Fibroblast of lung (primary cell): ENCODE measurements at regions not wholly inside any gene's neighbourhood (a gene's known extent, or its start where the extent isn't known, plus 50 kb on each side); places are given as distances from the start of the nearest gene placed in this dataset.

Experiments
- DNase-seq, 2 donors: peaks; one replicate each; pipeline versions ENCODE4 v3.0.0 to v3.0.0-alpha.2; 2010; ENCODE audit warnings: low read depth in 2 of 2
- H2AFZ ChIP-seq: 2 replicates; pipeline ENCODE4 v1.5.1; 2012; ENCODE audit warnings: low read length, control low read depth, inconsistent platforms
- H3K27ac ChIP-seq: 2 replicates; pipeline ENCODE4 v1.5.1; 2011; ENCODE audit warnings: low read length, control low read depth; ENCODE audit not compliant: insufficient read depth
- H3K27me3 ChIP-seq: 2 replicates; pipeline ENCODE4 v1.5.1; 2011; ENCODE audit warnings: mild to moderate bottlenecking, low read length; ENCODE audit not compliant: control insufficient read depth, insufficient read depth
- H3K36me3 ChIP-seq: 2 replicates; pipeline ENCODE4 v1.5.1; 2011; ENCODE audit warnings: low read length; ENCODE audit not compliant: control insufficient read depth, insufficient read depth
- H3K4me1 ChIP-seq: 2 replicates; pipeline ENCODE4 v1.5.1; 2011; ENCODE audit warnings: low read length; ENCODE audit not compliant: control insufficient read depth, insufficient read depth; ENCODE audit errors: extremely low read depth
- H3K4me2 ChIP-seq: 2 replicates; pipeline ENCODE4 v1.5.1; 2011; ENCODE audit warnings: low read length, control low read depth; ENCODE audit not compliant: insufficient read depth; ENCODE audit errors: extremely low read depth
- H3K4me3 ChIP-seq, 4 experiments: fragments of 200-600 bp in 1 of 4; sonication (generic) in 1 of 4; replicated peaks in 1 of 4; 2 replicates each; pipeline ENCODE4 v1.5.1; 2011 to 2016; ENCODE audit warnings: low read length in 4 of 4, low read depth in 3 of 4, mild to moderate bottlenecking in 3 of 4, control low read depth in 2 of 4, inconsistent platforms in 1 of 4, mixed read lengths in 1 of 4; ENCODE audit not compliant: insufficient read depth in 1 of 4; ENCODE audit errors: control extremely low read depth in 1 of 4
- H3K79me2 ChIP-seq: 2 replicates; pipeline ENCODE4 v1.5.1; 2012; ENCODE audit warnings: mild to moderate bottlenecking, low read length, inconsistent platforms; ENCODE audit not compliant: control insufficient read depth, insufficient read depth
- H3K9ac ChIP-seq: 2 replicates; pipeline ENCODE4 v1.5.1; 2011; ENCODE audit warnings: mild to moderate bottlenecking, low read length, control low read depth; ENCODE audit not compliant: insufficient read depth
- H3K9me3 ChIP-seq: 2 replicates; pipeline ENCODE4 v1.5.1; 2012; ENCODE audit warnings: low read depth, low read length; ENCODE audit not compliant: control insufficient read depth, insufficient read depth
- H4K20me1 ChIP-seq: 2 replicates; pipeline ENCODE4 v1.5.1; 2011; ENCODE audit warnings: low read length; ENCODE audit not compliant: control insufficient read depth, insufficient read depth; ENCODE audit errors: extremely low read depth
- CTCF ChIP-seq, 2 donors: IDR thresholded peaks in 1 of 2; conservative IDR thresholded peaks in 1 of 2; 1 replicate in 1 of 2; 2 replicates in 1 of 2; pipeline ENCODE4 v1.5.1; 2011 to 2012; ENCODE audit warnings: low read length in 2 of 2, control low read depth in 1 of 2, inconsistent platforms in 1 of 2, low read depth in 1 of 2, mild to moderate bottlenecking in 1 of 2
- EZH2 ChIP-seq: IDR thresholded peaks from 2 replicates; pipeline ENCODE4 v1.5.1; 2012; ENCODE audit warnings: low read length, control low read depth, mild to moderate bottlenecking; ENCODE audit errors: missing control alignments

GRCh38 chr1:222117809-222118208 is 375.9 kb upstream of the DUSP10 start:
- H3K4me2 ChIP-seq, result no peak overlapping the region
- no peaks in the 10 kb centered on the region for H3K27me3 ChIP-seq
- H3K9me3 ChIP-seq, result no peaks in the 10 kb centered on the region
- DNase-seq, result no peak
- H3K4me1 ChIP-seq, result no peaks in the 10 kb centered on the region
- no peak overlapping the region for H3K9ac ChIP-seq
- H2AFZ ChIP-seq, result no peak overlapping the region
- no peaks in the 10 kb centered on the region for H4K20me1 ChIP-seq
- H3K36me3 ChIP-seq, result no peaks in the 10 kb centered on the region
- no peaks in the 10 kb centered on the region for H3K79me2 ChIP-seq
- no peak for TF ChIP-seq EZH2
- no peak for TF ChIP-seq CTCF (conservative IDR thresholded peaks at IDR 0.05 in 1 of 2, IDR thresholded peaks at IDR 0.05 in 1 of 2; ENCODE audit: low read depth in 1 of 2, low read length in 2 of 2)
- H3K4me3 ChIP-seq, result no peak overlapping the region
- no peak overlapping the region for H3K27ac ChIP-seq

GRCh38 chr1:222114536-222115156 is 372.8 kb upstream of the DUSP10 start:
- no peaks in the 10 kb centered on the region for H3K4me1 ChIP-seq

GRCh38 chr1:222109836-222110235 is 367.9 kb upstream of the DUSP10 start:
- Histone ChIP-seq H3K9me3 (no peaks in the 10 kb centered on the region), H3K27me3 (no peaks in the 10 kb centered on the region), H3K9ac (no peak overlapping the region), H3K79me2 (no peaks in the 10 kb centered on the region), H2AFZ (no peak overlapping the region), H4K20me1 (no peaks in the 10 kb centered on the region), H3K36me3 (no peaks in the 10 kb centered on the region), H3K27ac (no peak overlapping the region), H3K4me2 (no peak overlapping the region), H3K4me1 (no peaks in the 10 kb centered on the region), H3K4me3 (no peak overlapping the region)
- no peak for TF ChIP-seq EZH2
- TF ChIP-seq CTCF (conservative IDR thresholded peaks at IDR 0.05 in 1 of 2, IDR thresholded peaks at IDR 0.05 in 1 of 2; ENCODE audit: low read depth in 1 of 2, low read length in 2 of 2), result no peak
- peak in 1 of 2 donors; percentile 10 for DNase-seq

More at GRCh38 chr1:222114536-222115156, 372.8 kb upstream of the DUSP10 start:
- H3K9me3 ChIP-seq, result no peaks in the 10 kb centered on the region
- H3K36me3 ChIP-seq, result no peaks in the 10 kb centered on the region
- no peak overlapping the region for H3K27ac ChIP-seq
- no peak for TF ChIP-seq CTCF (conservative IDR thresholded peaks at IDR 0.05 in 1 of 2, IDR thresholded peaks at IDR 0.05 in 1 of 2; ENCODE audit: low read depth in 1 of 2, low read length in 2 of 2)
- TF ChIP-seq EZH2, result no peak
- no peak overlapping the region for H3K4me2 ChIP-seq
- H4K20me1 ChIP-seq, result no peaks in the 10 kb centered on the region
- no peak overlapping the region for H3K9ac ChIP-seq
- H3K4me3 ChIP-seq, result no peak overlapping the region
- H3K27me3 ChIP-seq, result no peaks in the 10 kb centered on the region
- DNase-seq, result no peak
- no peak overlapping the region for H2AFZ ChIP-seq
- H3K79me2 ChIP-seq, result no peaks in the 10 kb centered on the region
